GM23338 (cell line): ENCODE measurements at regions not wholly inside any gene's neighbourhood (a gene's known extent, or its start where the extent isn't known, plus 50 kb on each side); places are given as distances from the start of the nearest gene placed in this dataset.

Experiments
- ATAC-seq: fragments of 200-7000 bp; cut with Tn5 transposase; 3 replicates; pipeline ENCODE4 v1.9.1; 2020
- DNase-seq: peaks from one replicate; pipeline ENCODE4 v3.0.0-alpha.2; 2015; ENCODE audit warnings: low spot score
- H2AFZ ChIP-seq: fragments of 200-600 bp; sonication (generic); 2 replicates; pipeline ENCODE4 v1.8.0; 2016; ENCODE audit warnings: antibody characterized with exemption, mild to moderate bottlenecking, moderate library complexity
- H3F3A ChIP-seq: fragments of 200-600 bp; sonication (generic); replicated peaks from 2 replicates; pipeline ENCODE4 v1.8.0; 2017; ENCODE audit warnings: antibody characterized with exemption, mixed run types, low read depth
- H3K27ac ChIP-seq: fragments of 200-600 bp; sonication (generic); 2 replicates; pipeline ENCODE4 v1.6.1; 2016; ENCODE audit warnings: low read depth
- H3K27me3 ChIP-seq: fragments of 200-600 bp; sonication (generic); 2 replicates; pipeline ENCODE4 v1.8.0; 2016; ENCODE audit warnings: mild to moderate bottlenecking, mixed run types, moderate library complexity; ENCODE audit not compliant: insufficient read depth
- H3K36me3 ChIP-seq: fragments of 200-600 bp; sonication (generic); 2 replicates; pipeline ENCODE4 v1.8.0; 2016; ENCODE audit warnings: mild to moderate bottlenecking; ENCODE audit not compliant: insufficient read depth
- H3K4me1 ChIP-seq: fragments of 200-600 bp; sonication (generic); 2 replicates; pipeline ENCODE4 v1.8.0; 2016; ENCODE audit warnings: mild to moderate bottlenecking, moderate library complexity; ENCODE audit not compliant: insufficient read depth
- H3K4me2 ChIP-seq: fragments of 200-600 bp; sonication (generic); 2 replicates; pipeline ENCODE4 v1.7.1; 2017; ENCODE audit warnings: mixed run types
- H3K4me3 ChIP-seq: fragments of 200-600 bp; sonication (generic); 2 replicates; pipeline ENCODE4 v1.6.1; 2016; ENCODE audit warnings: mixed run types
- H3K79me2 ChIP-seq: fragments of 200-600 bp; sonication (generic); replicated peaks from 2 replicates; pipeline ENCODE4 v1.8.0; 2017; ENCODE audit warnings: mild to moderate bottlenecking; ENCODE audit not compliant: insufficient read depth
- H3K9me2 ChIP-seq: fragments of 200-600 bp; sonication (generic); 2 replicates; pipeline ENCODE4 v1.8.0; 2017; ENCODE audit not compliant: insufficient read depth
- H4K20me1 ChIP-seq: fragments of 200-600 bp; sonication (generic); replicated peaks from 2 replicates; pipeline ENCODE4 v1.8.0; 2017; ENCODE audit warnings: mild to moderate bottlenecking; ENCODE audit not compliant: insufficient read depth
- H3K27ac Mint-ChIP-seq: 2 replicates; pipeline ENCODE4 v1.8.0; 2020; ENCODE audit warnings: inconsistent platforms, mild to moderate bottlenecking, moderate library complexity, mixed read lengths
- H3K27me3 Mint-ChIP-seq: 3 replicates; pipeline ENCODE4 v1.8.0; 2022; ENCODE audit warnings: low read depth, mild to moderate bottlenecking, moderate library complexity, mixed read lengths, inconsistent platforms; ENCODE audit not compliant: insufficient read depth, poor library complexity
- H3K36me3 Mint-ChIP-seq: 3 replicates; pipeline ENCODE4 v1.8.0; 2021; ENCODE audit warnings: low read depth, mild to moderate bottlenecking, inconsistent platforms, moderate library complexity, mixed read lengths
- H3K4me1 Mint-ChIP-seq: 3 replicates; pipeline ENCODE4 v1.8.0; 2020; ENCODE audit warnings: mild to moderate bottlenecking, inconsistent platforms, mixed read lengths
- H3K4me3 Mint-ChIP-seq: 3 replicates; pipeline ENCODE4 v1.8.0; 2021; ENCODE audit warnings: moderate library complexity, mild to moderate bottlenecking, inconsistent platforms, mixed read lengths
- H3K9me3 Mint-ChIP-seq: 3 replicates; pipeline ENCODE4 v1.8.0; 2020; ENCODE audit warnings: moderate library complexity, mild to moderate bottlenecking, inconsistent platforms, mixed read lengths
- CREB1 ChIP-seq: fragments of 250-450 bp; sonication (Bioruptor Pico); IDR thresholded peaks from 2 replicates; pipeline ENCODE4 v1.5.0; 2020; ENCODE audit warnings: low read depth, mild to moderate bottlenecking, moderate library complexity
- JUNB ChIP-seq: IDR thresholded peaks from one replicate; pipeline ENCODE4 v1.6.1; 2016; ENCODE audit warnings: antibody characterized with exemption; ENCODE audit not compliant: unreplicated experiment
- NANOG ChIP-seq: IDR thresholded peaks from 2 replicates; pipeline ENCODE4 v1.6.1; 2016; ENCODE audit warnings: antibody characterized with exemption, borderline replicate concordance
- POLR2AphosphoS5 ChIP-seq: IDR thresholded peaks from 2 replicates; pipeline ENCODE4 v1.6.1; 2016; ENCODE audit warnings: antibody characterized with exemption, low read depth
- ZNF331 ChIP-seq: fragments of 250-450 bp; sonication (Bioruptor Pico); IDR thresholded peaks from 2 replicates; pipeline ENCODE4 v1.5.0; 2020; ENCODE audit warnings: low read depth, mild to moderate bottlenecking, moderate library complexity
- ZNF462 ChIP-seq: fragments of 250-450 bp; sonication (Bioruptor Pico); IDR thresholded peaks from 2 replicates; pipeline ENCODE4 v1.5.0; 2020; ENCODE audit warnings: mild to moderate bottlenecking, moderate library complexity
- TF ChIP-seq, protein P1 (sequence below), 2 experiments: fragments of 200-600 bp in 1 of 2; sonication (generic) in 1 of 2; conservative IDR thresholded peaks; 2 replicates each; pipeline versions ENCODE4 v1.5.1 to v1.6.1; 2016 to 2017; ENCODE audit warnings: antibody characterized with exemption in 2 of 2, low read depth in 2 of 2, mild to moderate bottlenecking in 2 of 2, moderate library complexity in 1 of 2

GRCh38 chr7:95715274-95715673 is 57.1 kb upstream of the DYNC1I1 start (continued):
- TF ChIP-seq ZNF462 (CRISPR knock-in tag) (no peak), ZNF331 (CRISPR knock-in tag) (no peak)
- TF ChIP-seq, protein P1, sequence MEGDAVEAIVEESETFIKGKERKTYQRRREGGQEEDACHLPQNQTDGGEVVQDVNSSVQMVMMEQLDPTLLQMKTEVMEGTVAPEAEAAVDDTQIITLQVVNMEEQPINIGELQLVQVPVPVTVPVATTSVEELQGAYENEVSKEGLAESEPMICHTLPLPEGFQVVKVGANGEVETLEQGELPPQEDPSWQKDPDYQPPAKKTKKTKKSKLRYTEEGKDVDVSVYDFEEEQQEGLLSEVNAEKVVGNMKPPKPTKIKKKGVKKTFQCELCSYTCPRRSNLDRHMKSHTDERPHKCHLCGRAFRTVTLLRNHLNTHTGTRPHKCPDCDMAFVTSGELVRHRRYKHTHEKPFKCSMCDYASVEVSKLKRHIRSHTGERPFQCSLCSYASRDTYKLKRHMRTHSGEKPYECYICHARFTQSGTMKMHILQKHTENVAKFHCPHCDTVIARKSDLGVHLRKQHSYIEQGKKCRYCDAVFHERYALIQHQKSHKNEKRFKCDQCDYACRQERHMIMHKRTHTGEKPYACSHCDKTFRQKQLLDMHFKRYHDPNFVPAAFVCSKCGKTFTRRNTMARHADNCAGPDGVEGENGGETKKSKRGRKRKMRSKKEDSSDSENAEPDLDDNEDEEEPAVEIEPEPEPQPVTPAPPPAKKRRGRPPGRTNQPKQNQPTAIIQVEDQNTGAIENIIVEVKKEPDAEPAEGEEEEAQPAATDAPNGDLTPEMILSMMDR (conservative IDR thresholded peaks at IDR 0.05; ENCODE audit: low read depth in 2 of 2) = no peak

DNA sequence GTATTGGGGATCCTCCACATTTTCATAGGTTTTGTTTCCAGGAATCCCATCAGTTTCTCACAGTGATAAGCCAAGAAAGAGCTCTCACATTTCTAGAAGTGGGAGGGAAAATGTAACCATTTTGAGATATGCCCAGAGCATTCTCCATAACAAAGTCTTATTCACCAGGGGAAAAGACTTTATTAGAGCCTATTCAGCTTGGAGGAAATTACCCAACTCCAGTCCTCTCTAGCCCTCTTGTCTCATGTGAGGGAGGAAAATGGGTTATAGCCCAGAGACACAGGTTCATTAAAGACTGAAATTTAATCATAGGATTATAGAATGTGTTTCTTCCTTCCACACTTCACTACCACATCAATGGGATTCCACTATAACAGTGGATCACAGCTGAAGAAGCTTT is 61.6 kb upstream of the DYNC1I1 start:
- no peak for ATAC-seq
- no peaks in the 10 kb centered on the region for H3K36me3 ChIP-seq
- no peaks in the 10 kb centered on the region for H3K9me2 ChIP-seq
- H2AFZ ChIP-seq = no peak overlapping the region
- H3K4me3 ChIP-seq = no peak overlapping the region
- H3K27ac Mint-ChIP-seq = no peak overlapping the region
- no peaks in the 10 kb centered on the region for H3K4me1 Mint-ChIP-seq
- DNase-seq = no peak
- no peaks in the 10 kb centered on the region for H3K27me3 Mint-ChIP-seq
- H3K27ac ChIP-seq = no peak overlapping the region
- H4K20me1 ChIP-seq = no peaks in the 10 kb centered on the region
- H3K4me2 ChIP-seq = no peak overlapping the region
- H3K4me1 ChIP-seq = peaks cover 4% of the 10 kb centered on the region; the same call in 1 of the 2 replicates
- no peaks in the 10 kb centered on the region for H3F3A ChIP-seq
- no peaks in the 10 kb centered on the region for H3K79me2 ChIP-seq
- no peak overlapping the region for H3K4me3 Mint-ChIP-seq
- H3K9me3 Mint-ChIP-seq = peaks cover 12% of the 10 kb centered on the region; the same call in 2 of the 3 replicates
- no peaks in the 10 kb centered on the region for H3K36me3 Mint-ChIP-seq
- H3K27me3 ChIP-seq = no peaks in the 10 kb centered on the region
- TF ChIP-seq, protein P1 (conservative IDR thresholded peaks at IDR 0.05; ENCODE audit: low read depth in 2 of 2) = no peak
- no peak for TF ChIP-seq POLR2AphosphoS5
- no peak for TF ChIP-seq NANOG
- TF ChIP-seq CREB1 (CRISPR knock-in tag) = no peak
- TF ChIP-seq JUNB = no peak
